OCI-LY3 (cell line): ENCODE measurements at regions not wholly inside any gene's neighbourhood (a gene's known extent, or its start where the extent isn't known, plus 50 kb on each side); places are given as distances from the start of the nearest gene placed in this dataset.
A peak's percentile ranks its signal among the peaks of the same experiment; 100 is the strongest.

Experiments
- H2AFZ ChIP-seq: fragments of 200-600, 300-600 bp; shearing (Covaris generic); 2 replicates; pipeline ENCODE4 v1.6.0; 2014; ENCODE audit warnings: antibody characterized with exemption, low read depth, low read length
- H3K27ac ChIP-seq: fragments of 200-600, 300-600 bp; sonication (generic); 2 replicates; pipeline ENCODE4 v1.5.1; 2014; ENCODE audit warnings: mild to moderate bottlenecking, low read length, moderate library complexity, mixed read lengths
- H3K27me3 ChIP-seq: fragments of 200-600, 300-600 bp; sonication (generic); 2 replicates; pipeline ENCODE4 v1.6.1; 2014; ENCODE audit warnings: low read depth, low read length, mixed read lengths
- H3K36me3 ChIP-seq: fragments of 200-600, 300-600 bp; sonication (generic); replicated peaks from 2 replicates; pipeline ENCODE3; 2014; ENCODE audit warnings: low read depth, low read length, mixed read lengths
- H3K4me1 ChIP-seq: fragments of 300-600, 200-600 bp; sonication (generic); 2 replicates; pipeline ENCODE4 v1.6.1; 2014; ENCODE audit warnings: low read length, mixed read lengths
- H3K4me2 ChIP-seq: fragments of 200-600, 300-600 bp; sonication (generic); 2 replicates; pipeline ENCODE4 v1.6.1; 2014; ENCODE audit warnings: low read length, mixed read lengths
- H3K4me3 ChIP-seq: fragments of 300-600, 200-600 bp; sonication (generic); 2 replicates; pipeline ENCODE4 v1.5.1; 2014; ENCODE audit warnings: antibody characterized with exemption, mild to moderate bottlenecking, low read length, moderate library complexity
- H3K79me2 ChIP-seq: fragments of 300-600, 200-600 bp; shearing (Covaris generic); 2 replicates; pipeline ENCODE4 v1.6.1; 2014; ENCODE audit warnings: mild to moderate bottlenecking, low read length, mixed read lengths
- H3K9ac ChIP-seq: fragments of 300-600, 200-600 bp; shearing (Covaris generic); 2 replicates; pipeline ENCODE4 v1.6.0; 2014; ENCODE audit warnings: mild to moderate bottlenecking, low read length, moderate library complexity
- H3K9me3 ChIP-seq: fragments of 200-600, 300-600 bp; shearing (Covaris generic); 2 replicates; pipeline ENCODE4 v1.6.1; 2014; ENCODE audit warnings: low read length, mixed read lengths; ENCODE audit not compliant: insufficient read depth
- H4K20me1 ChIP-seq: fragments of 200-600, 300-600 bp; sonication (generic); 2 replicates; pipeline ENCODE4 v1.6.1; 2016; ENCODE audit warnings: low read length, mixed read lengths; ENCODE audit not compliant: insufficient read depth
- CTCF ChIP-seq: fragments of 200-600, 300-600 bp; sonication (generic); IDR thresholded peaks from 2 replicates; pipeline ENCODE4 v1.5.1; 2014; ENCODE audit warnings: antibody characterized with exemption, low read length, low read depth
- EZH2phosphoT487 ChIP-seq: fragments of 200-600 bp; shearing (Covaris generic); IDR thresholded peaks from 2 replicates; pipeline ENCODE4 v1.6.1; 2018; ENCODE audit warnings: antibody characterized with exemption, mixed run types, low read depth

- no peaks in the 10 kb centered on the region for H3K79me2 ChIP-seq
- H3K27me3 ChIP-seq = no peaks in the 10 kb centered on the region
- H3K4me2 ChIP-seq = no peak overlapping the region
- H3K4me3 ChIP-seq = no peak overlapping the region
- no peaks in the 10 kb centered on the region for H3K36me3 ChIP-seq
- no peak overlapping the region for H3K9ac ChIP-seq
- no peaks in the 10 kb centered on the region for H3K4me1 ChIP-seq
- H2AFZ ChIP-seq = no peak overlapping the region
- no peaks in the 10 kb centered on the region for H3K9me3 ChIP-seq
- TF ChIP-seq EZH2phosphoT487 (no peak), CTCF (no peak)
- H4K20me1 ChIP-seq = no peaks in the 10 kb centered on the region
- no peak overlapping the region for H3K27ac ChIP-seq
Observed at GRCh38 chr4:59387759-59388758, 1812.1 kb upstream of the ADGRL3 start.

- Histone ChIP-seq H3K27ac (no peak overlapping the region), H3K4me2 (no peak overlapping the region), H3K4me1 (no peaks in the 10 kb centered on the region), H3K79me2 (no peaks in the 10 kb centered on the region), H3K9ac (no peak overlapping the region), H2AFZ (no peak overlapping the region), H3K9me3 (no peaks in the 10 kb centered on the region), H3K27me3 (no peaks in the 10 kb centered on the region), H3K36me3 (no peaks in the 10 kb centered on the region), H3K4me3 (no peak overlapping the region), H4K20me1 (no peaks in the 10 kb centered on the region)
- TF ChIP-seq CTCF (no peak), EZH2phosphoT487 (no peak)
Observed at GRCh38 chr4:59393780-59394179, 1806.3 kb upstream of the ADGRL3 start.

GRCh38 chr4:59400334-59400733 lies 1799.8 kb upstream of the ADGRL3 start:
- Histone ChIP-seq H3K9ac (no peak overlapping the region), H3K27me3 (no peaks in the 10 kb centered on the region), H2AFZ (0 out of 2 replicates have a peak overlapping the region, but pooled peaks have one; percentile 45), H4K20me1 (no peaks in the 10 kb centered on the region), H3K4me1 (no peaks in the 10 kb centered on the region), H3K36me3 (no peaks in the 10 kb centered on the region), H3K4me3 (no peak overlapping the region), H3K9me3 (no peaks in the 10 kb centered on the region), H3K27ac (no peak overlapping the region), H3K79me2 (no peaks in the 10 kb centered on the region), H3K4me2 (no peak overlapping the region)
- TF ChIP-seq CTCF (no peak), EZH2phosphoT487 (no peak)

GRCh38 chr4:59409647-59410046 lies 1790.5 kb upstream of the ADGRL3 start:
- Histone ChIP-seq H3K9me3 (no peaks in the 10 kb centered on the region), H3K9ac (no peak overlapping the region), H4K20me1 (no peaks in the 10 kb centered on the region), H3K36me3 (no peaks in the 10 kb centered on the region), H3K4me2 (no peak overlapping the region), H3K4me1 (peaks cover 5% of the 10 kb centered on the region; the same call in 1 of the 2 replicates), H3K79me2 (no peaks in the 10 kb centered on the region), H3K4me3 (no peak overlapping the region), H2AFZ (no peak overlapping the region), H3K27me3 (no peaks in the 10 kb centered on the region), H3K27ac (no peak overlapping the region)
- TF ChIP-seq EZH2phosphoT487 = no peak
- no peak for TF ChIP-seq CTCF
